HepG2 (cell line): ENCODE measurements at regions not wholly inside any gene's neighbourhood (a gene's known extent, or its start where the extent isn't known, plus 50 kb on each side); places are given as distances from the start of the nearest gene placed in this dataset.
"Not testable (repeated sequence)": the region's sequence is repeated elsewhere in the genome, so short reads cannot be mapped to it uniquely, and the experiment has no call there.

ENCODE experiments used
- ATAC-seq: fragments of 200-7000 bp; cut with Tn5 transposase; 3 replicates; pipeline ENCODE4 v1.9.1; 2020; ENCODE audit warnings: mild to moderate bottlenecking, moderate library complexity
- BruUV-seq: library from RNA; stranded (reverse); fragments of 400-500 nt; replicated peaks from 2 replicates; lab custom pipeline; 2021; lab: Mats Ljungman, UMichigan
- CTCF ChIA-PET: fragments of 300-600 bp; formaldehyde crosslinking; extraction: SDS; loops from one replicate; lab custom pipeline; 2021; ENCODE audit warnings: low total read pairs, inconsistent platforms, low intra/inter-chr PET ratio; lab: Yijun Ruan, JAX
- POLR2A ChIA-PET: fragments of 350-600 bp; sonication (Branson Sonifier 250); formaldehyde crosslinking; loops from one replicate; lab custom pipeline; 2020; ENCODE audit warnings: antibody characterized with exemption, inconsistent platforms; lab: Yijun Ruan, JAX
- DNase-seq: peaks from one replicate; pipeline ENCODE4 v3.0.0-alpha.2; 2015; ENCODE audit warnings: low spot score
- FAIRE-seq: peaks from 3 replicates; lab custom pipeline; 2011; peaks lifted over from hg19 to GRCh38; lab: Jason Lieb, UNC
- H2AFZ ChIP-seq: one replicate; pipeline ENCODE4 v1.6.1; 2011; ENCODE audit warnings: low read length, inconsistent platforms
- H3K27ac ChIP-seq: fragments of 300-600 bp; 3 replicates; pipeline ENCODE4 v1.8.0; 2011; ENCODE audit warnings: mixed run types, mild to moderate bottlenecking, mixed read lengths, low read length, inconsistent platforms; ENCODE audit not compliant: insufficient read depth; ENCODE audit errors: extremely low read length
- H3K27me3 ChIP-seq, 2 experiments: fragments of 200-600 bp in 1 of 2; 2 replicates in 1 of 2; 3 replicates in 1 of 2; pipeline versions ENCODE4 v1.6.0 to v1.8.0; 2011; ENCODE audit warnings: low read length in 2 of 2, mild to moderate bottlenecking in 2 of 2, moderate library complexity in 2 of 2, inconsistent platforms in 1 of 2; ENCODE audit not compliant: insufficient read depth in 2 of 2, control insufficient read depth in 1 of 2
- H3K36me3 ChIP-seq, 2 experiments: fragments of 200-600 bp in 1 of 2; replicated peaks in 1 of 2; 2 replicates in 1 of 2; 3 replicates in 1 of 2; pipeline versions ENCODE4 v1.5.1 to v1.8.0; 2011; ENCODE audit warnings: low read length in 2 of 2, inconsistent platforms in 1 of 2; ENCODE audit not compliant: insufficient read depth in 2 of 2, control insufficient read depth in 1 of 2
- H3K4me1 ChIP-seq: 2 replicates; pipeline ENCODE4 v1.5.1; 2012; ENCODE audit warnings: low read length, inconsistent platforms; ENCODE audit not compliant: insufficient read depth
- H3K4me2 ChIP-seq: 2 replicates; pipeline ENCODE4 v1.6.0; 2011; ENCODE audit warnings: low read depth, low read length, inconsistent platforms
- H3K4me3 ChIP-seq, 3 experiments: fragments of 200-600 bp in 1 of 3; sonication (generic), shearing (Covaris generic) in 1 of 3; replicated peaks in 1 of 3; 2 replicates each; pipeline ENCODE4 v1.5.1; 2011 to 2016; ENCODE audit warnings: low read length in 3 of 3, inconsistent platforms in 2 of 3, low read depth in 2 of 3, mild to moderate bottlenecking in 2 of 3, control low read depth in 1 of 3, mixed read lengths in 1 of 3; ENCODE audit not compliant: insufficient read depth in 1 of 3
- H3K79me2 ChIP-seq: one replicate; pipeline ENCODE4 v1.6.1; 2011; ENCODE audit warnings: low read length, inconsistent platforms; ENCODE audit not compliant: insufficient read depth
- H3K9ac ChIP-seq: 2 replicates; pipeline ENCODE4 v1.6.0; 2011; ENCODE audit warnings: mild to moderate bottlenecking, low read depth, low read length, inconsistent platforms; ENCODE audit not compliant: insufficient read depth
- H3K9me3 ChIP-seq: 2 replicates; pipeline ENCODE4 v1.5.1; 2012; ENCODE audit warnings: mild to moderate bottlenecking, low read length
- H4K20me1 ChIP-seq: 2 replicates; pipeline ENCODE4 v1.6.0; 2011; ENCODE audit warnings: inconsistent platforms, mild to moderate bottlenecking, low read length, moderate library complexity; ENCODE audit not compliant: insufficient read depth
- KIAA2018 ChIP-seq: sonication (generic); formaldehyde crosslinking; IDR thresholded peaks from 2 replicates; pipeline ENCODE4 v1.5.0; 2020; ENCODE audit warnings: mild to moderate bottlenecking, missing genetic modification reagents, borderline replicate concordance
- ZNF558 ChIP-seq: sonication (generic); formaldehyde crosslinking; IDR thresholded peaks from 2 replicates; pipeline ENCODE4 v1.9.0; 2022; ENCODE audit warnings: mild to moderate bottlenecking, missing genetic modification reagents, borderline replicate concordance
- ZNF652 ChIP-seq: IDR thresholded peaks from 2 replicates; pipeline ENCODE4 v1.6.1; 2016; ENCODE audit warnings: low read depth, borderline replicate concordance
- WGBS: methylation state at CpG from one replicate; pipeline ENCODE4 v1.1.6; 2017; ENCODE audit warnings: low lambda C conversion rate; 5-methylcytosine and 5-hydroxymethylcytosine counted together
- in situ Hi-C: cut with HindIII; loops from 2 replicates; pipeline ENCODE4 v1.10.0; 2017; ENCODE audit warnings: low pct_unique_long_range_greater_than_20kb; ENCODE audit not compliant: extremely low pct_ligation_motif_present
- intact Hi-C: fragments of 100-400 bp; cut with micrococcal nuclease; formaldehyde crosslinking; loops from one replicate; pipeline ENCODE4 v1.10.0; 2022; ENCODE audit not compliant: unreplicated experiment

GRCh38 chr4:124167602-124168001 lies 544.9 kb downstream of the ANKRD50 start (continued):
- TF ChIP-seq KIAA2018 (CRISPR knock-in tag), result no peak
- no peak for TF ChIP-seq ZNF652 (CRISPR knock-in tag)
- TF ChIP-seq ZNF558 (CRISPR knock-in tag), result no peak

GRCh38 chr4:124169524-124169923 lies 543.0 kb downstream of the ANKRD50 start:
- H3K79me2 ChIP-seq, BruUV-seq, H3K4me1 ChIP-seq, H3K4me2 ChIP-seq, H3K9me3 ChIP-seq, POLR2A ChIA-PET, DNase-seq, CTCF ChIA-PET, H3K27ac ChIP-seq, H3K36me3 ChIP-seq, H3K9ac ChIP-seq, FAIRE-seq, H2AFZ ChIP-seq, intact Hi-C loops, H3K4me3 ChIP-seq, in situ Hi-C loops, ATAC-seq, H4K20me1 ChIP-seq, H3K27me3 ChIP-seq: not testable (repeated sequence)
- WGBS, result 0% methylated on average over 1 of the region's 1 CpG
